Calu3 (cell line): ENCODE measurements at regions not wholly inside any gene's neighbourhood (a gene's known extent, or its start where the extent isn't known, plus 50 kb on each side); places are given as distances from the start of the nearest gene placed in this dataset.

Source experiments
- BruUV-seq: library from RNA; stranded (reverse); fragments of 400-500 nt; replicated peaks from 2 replicates; lab custom pipeline; 2021; lab: Mats Ljungman, UMichigan
- CTCF ChIA-PET: fragments of 300-600 bp; sonication (Branson Sonifier 250); formaldehyde crosslinking; loops from one replicate; lab custom pipeline; 2022; ENCODE audit warnings: antibody characterized with exemption; lab: Charles Lee
- DNase-seq: peaks from one replicate; pipeline ENCODE4 v3.0.0; 2022
- H3K27ac Mint-ChIP-seq: one replicate; pipeline ENCODE4 v1.8.0; 2022; ENCODE audit warnings: mixed read lengths; ENCODE audit not compliant: unreplicated experiment
- H3K27me3 Mint-ChIP-seq: one replicate; pipeline ENCODE4 v1.8.0; 2022; ENCODE audit warnings: mixed read lengths; ENCODE audit not compliant: unreplicated experiment
- H3K36me3 Mint-ChIP-seq: one replicate; pipeline ENCODE4 v1.8.0; 2022; ENCODE audit warnings: mild to moderate bottlenecking, moderate library complexity, mixed read lengths; ENCODE audit not compliant: insufficient read depth, unreplicated experiment
- H3K4me1 Mint-ChIP-seq: one replicate; pipeline ENCODE4 v1.8.0; 2022; ENCODE audit warnings: mild to moderate bottlenecking, low read depth, mixed read lengths; ENCODE audit not compliant: unreplicated experiment
- H3K4me3 Mint-ChIP-seq: one replicate; pipeline ENCODE4 v1.8.0; 2022; ENCODE audit warnings: mild to moderate bottlenecking, low read depth, moderate library complexity, mixed read lengths; ENCODE audit not compliant: unreplicated experiment
- H3K9me3 Mint-ChIP-seq: one replicate; pipeline ENCODE4 v1.8.0; 2022; ENCODE audit warnings: low read depth, mixed read lengths; ENCODE audit not compliant: unreplicated experiment
- intact Hi-C: fragments of 100-400 bp; cut with micrococcal nuclease; formaldehyde crosslinking; loops from one replicate; pipeline ENCODE4 v1.10.0; 2022; ENCODE audit not compliant: unreplicated experiment
- TF ChIP-seq, protein P1 (sequence below): fragments of 200-600 bp; IDR thresholded peaks from one replicate; pipeline ENCODE4 v1.8.0; 2022; ENCODE audit warnings: antibody characterized with exemption; ENCODE audit not compliant: unreplicated experiment

DNA sequence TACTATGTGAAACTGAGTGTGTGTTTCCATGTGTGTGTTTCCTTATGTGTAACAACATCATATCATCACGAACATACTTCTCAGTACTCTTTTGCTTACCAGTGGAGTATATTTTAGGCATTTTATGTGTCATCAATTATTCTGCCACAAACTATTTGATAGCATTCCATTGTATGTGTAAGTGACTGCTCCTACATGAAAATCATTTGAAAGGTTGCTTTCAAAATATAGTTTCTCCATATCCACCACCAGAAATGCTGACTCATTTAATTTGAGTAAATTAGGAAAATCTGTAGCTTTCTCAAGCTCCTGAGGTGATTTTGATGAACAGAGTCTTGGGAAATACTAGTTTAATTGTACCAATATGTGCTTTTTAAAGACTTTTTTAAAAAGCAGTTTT, 376.2 kb downstream of the PCDH18 start:
- CTCF ChIA-PET: no interaction called here
- TF ChIP-seq, protein P1, sequence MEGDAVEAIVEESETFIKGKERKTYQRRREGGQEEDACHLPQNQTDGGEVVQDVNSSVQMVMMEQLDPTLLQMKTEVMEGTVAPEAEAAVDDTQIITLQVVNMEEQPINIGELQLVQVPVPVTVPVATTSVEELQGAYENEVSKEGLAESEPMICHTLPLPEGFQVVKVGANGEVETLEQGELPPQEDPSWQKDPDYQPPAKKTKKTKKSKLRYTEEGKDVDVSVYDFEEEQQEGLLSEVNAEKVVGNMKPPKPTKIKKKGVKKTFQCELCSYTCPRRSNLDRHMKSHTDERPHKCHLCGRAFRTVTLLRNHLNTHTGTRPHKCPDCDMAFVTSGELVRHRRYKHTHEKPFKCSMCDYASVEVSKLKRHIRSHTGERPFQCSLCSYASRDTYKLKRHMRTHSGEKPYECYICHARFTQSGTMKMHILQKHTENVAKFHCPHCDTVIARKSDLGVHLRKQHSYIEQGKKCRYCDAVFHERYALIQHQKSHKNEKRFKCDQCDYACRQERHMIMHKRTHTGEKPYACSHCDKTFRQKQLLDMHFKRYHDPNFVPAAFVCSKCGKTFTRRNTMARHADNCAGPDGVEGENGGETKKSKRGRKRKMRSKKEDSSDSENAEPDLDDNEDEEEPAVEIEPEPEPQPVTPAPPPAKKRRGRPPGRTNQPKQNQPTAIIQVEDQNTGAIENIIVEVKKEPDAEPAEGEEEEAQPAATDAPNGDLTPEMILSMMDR: no peak
- Mint-ChIP-seq H3K36me3 (no peaks in the 10 kb centered on the region), H3K27me3 (no peaks in the 10 kb centered on the region), H3K4me1 (no peaks in the 10 kb centered on the region), H3K9me3 (no peaks in the 10 kb centered on the region), H3K4me3 (no peak overlapping the region), H3K27ac (no peak overlapping the region)
- BruUV-seq: no TSS peak
- intact Hi-C loops: no loop called here
- no peak for DNase-seq

DNA sequence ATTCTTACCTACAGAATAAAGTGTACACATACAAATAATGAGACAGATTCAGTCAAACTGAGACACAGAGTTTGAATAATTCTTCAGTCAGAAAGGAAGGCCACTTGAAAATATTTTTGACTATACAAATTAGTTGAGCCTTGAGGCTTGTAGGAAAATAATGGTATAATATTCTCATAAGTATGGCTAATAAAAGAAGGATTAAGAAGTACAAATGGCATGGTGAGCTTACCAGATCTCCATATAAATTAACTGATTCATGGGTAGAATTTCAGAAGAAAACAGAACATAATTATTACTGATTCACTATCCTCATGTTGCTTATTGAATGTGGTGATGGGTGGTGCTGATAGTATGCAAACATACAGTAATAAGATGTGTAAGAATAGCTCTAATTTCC, 401.1 kb downstream of the PCDH18 start:
- intact Hi-C loops: no loop called here
- Mint-ChIP-seq H3K4me3 (no peak overlapping the region), H3K9me3 (no peaks in the 10 kb centered on the region), H3K36me3 (no peaks in the 10 kb centered on the region), H3K27me3 (no peaks in the 10 kb centered on the region), H3K4me1 (no peaks in the 10 kb centered on the region), H3K27ac (no peak overlapping the region)
- TF ChIP-seq, protein P1: no peak
- BruUV-seq: no TSS peak
- CTCF ChIA-PET: no interaction called here
- no peak for DNase-seq

DNA sequence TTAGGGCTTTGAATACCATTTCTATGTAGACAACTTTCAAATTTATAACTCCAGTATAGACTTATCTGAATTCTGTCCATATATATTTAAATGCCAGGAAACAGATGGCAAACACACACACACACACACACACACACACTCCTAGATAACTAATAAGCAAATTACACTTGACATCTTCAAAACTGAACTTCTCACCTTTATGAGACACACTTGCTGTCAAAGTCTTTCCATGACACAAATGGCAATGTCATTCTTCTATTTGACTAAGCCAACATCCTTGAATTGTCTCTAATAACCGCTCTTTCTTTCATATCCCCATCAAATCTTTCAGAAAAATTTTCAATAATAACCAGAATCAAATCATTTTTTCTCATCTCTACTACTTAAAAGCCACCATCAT, 402.4 kb downstream of the PCDH18 start:
- Mint-ChIP-seq H3K4me3 (no peak overlapping the region), H3K4me1 (peaks cover 6% of the 10 kb centered on the region), H3K36me3 (no peaks in the 10 kb centered on the region), H3K9me3 (no peaks in the 10 kb centered on the region), H3K27me3 (no peaks in the 10 kb centered on the region), H3K27ac (no peak overlapping the region)
- TF ChIP-seq, protein P1: no peak
- BruUV-seq: no TSS peak
- intact Hi-C loops: no loop called here
- DNase-seq: no peak
- CTCF ChIA-PET: no interaction called here

DNA sequence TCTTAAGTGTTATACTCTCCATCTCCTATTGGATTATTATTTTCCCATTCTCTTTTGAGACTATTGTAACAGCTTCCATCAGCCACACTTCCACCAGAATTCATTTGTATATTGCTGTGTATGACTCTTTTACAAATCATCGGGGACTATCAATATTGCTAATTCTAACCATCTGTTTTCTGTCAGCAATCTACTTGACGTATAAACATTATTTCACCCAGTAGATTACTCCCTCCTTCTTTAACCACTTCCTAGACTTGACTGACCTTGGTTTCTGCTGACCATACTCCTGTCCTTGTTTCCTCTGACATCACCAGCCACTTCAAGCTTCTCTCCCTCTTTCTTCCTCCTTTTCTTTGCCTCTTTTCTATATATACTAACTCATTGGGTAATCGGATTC, 402.9 kb downstream of the PCDH18 start:
- H3K27me3 Mint-ChIP-seq: no peaks in the 10 kb centered on the region
- peaks cover 8% of the 10 kb centered on the region for H3K4me1 Mint-ChIP-seq
- no peaks in the 10 kb centered on the region for H3K9me3 Mint-ChIP-seq
- no TSS peak for BruUV-seq
- no peak for DNase-seq
- no peaks in the 10 kb centered on the region for H3K36me3 Mint-ChIP-seq
- intact Hi-C loops: no loop called here
- TF ChIP-seq, protein P1: no peak
- CTCF ChIA-PET: no interaction called here
- H3K27ac Mint-ChIP-seq: no peak overlapping the region
- no peak overlapping the region for H3K4me3 Mint-ChIP-seq
